ENCODE measurements at regions not wholly inside any gene's neighbourhood (a gene's known extent, or its start where the extent isn't known, plus 50 kb on each side); places are given as distances from the start of the nearest gene placed in this dataset.
A peak's percentile ranks its signal among the peaks of the same experiment; 100 is the strongest.

DNA sequence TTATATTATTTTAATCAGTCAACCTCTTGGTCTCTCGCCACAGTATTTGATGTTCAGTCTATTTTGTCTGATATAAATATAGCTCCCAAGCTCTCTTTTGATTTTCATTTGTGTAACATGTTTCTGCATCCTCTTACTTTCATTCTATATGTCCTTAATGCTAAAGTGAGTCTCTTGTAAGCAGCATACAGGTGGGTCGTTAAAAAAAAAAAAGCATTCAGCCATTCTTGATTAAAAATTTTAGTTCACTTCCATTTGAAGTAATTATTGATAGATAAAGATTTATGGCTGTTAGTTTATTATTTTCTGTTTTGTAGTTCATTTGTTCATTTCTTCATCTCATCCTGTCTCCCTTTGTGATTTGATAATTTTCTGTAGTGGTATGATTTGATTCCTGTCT is 229.1 kb downstream of the GUCY2F start:
- Mint-ChIP-seq H3K9me3 (peaks cover 1% of the 10 kb centered on the region), H3K27me3 (no peaks in the 10 kb centered on the region), H3K27ac (no peak overlapping the region), H3K4me1 (ENCODE audit: low read depth) (no peaks in the 10 kb centered on the region), H3K4me3 (no peak overlapping the region), H3K36me3 (ENCODE audit: low read depth) (no peaks in the 10 kb centered on the region)
- POLR2A ChIA-PET = no interaction called here
- TF ChIP-seq, protein P1, sequence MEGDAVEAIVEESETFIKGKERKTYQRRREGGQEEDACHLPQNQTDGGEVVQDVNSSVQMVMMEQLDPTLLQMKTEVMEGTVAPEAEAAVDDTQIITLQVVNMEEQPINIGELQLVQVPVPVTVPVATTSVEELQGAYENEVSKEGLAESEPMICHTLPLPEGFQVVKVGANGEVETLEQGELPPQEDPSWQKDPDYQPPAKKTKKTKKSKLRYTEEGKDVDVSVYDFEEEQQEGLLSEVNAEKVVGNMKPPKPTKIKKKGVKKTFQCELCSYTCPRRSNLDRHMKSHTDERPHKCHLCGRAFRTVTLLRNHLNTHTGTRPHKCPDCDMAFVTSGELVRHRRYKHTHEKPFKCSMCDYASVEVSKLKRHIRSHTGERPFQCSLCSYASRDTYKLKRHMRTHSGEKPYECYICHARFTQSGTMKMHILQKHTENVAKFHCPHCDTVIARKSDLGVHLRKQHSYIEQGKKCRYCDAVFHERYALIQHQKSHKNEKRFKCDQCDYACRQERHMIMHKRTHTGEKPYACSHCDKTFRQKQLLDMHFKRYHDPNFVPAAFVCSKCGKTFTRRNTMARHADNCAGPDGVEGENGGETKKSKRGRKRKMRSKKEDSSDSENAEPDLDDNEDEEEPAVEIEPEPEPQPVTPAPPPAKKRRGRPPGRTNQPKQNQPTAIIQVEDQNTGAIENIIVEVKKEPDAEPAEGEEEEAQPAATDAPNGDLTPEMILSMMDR (IDR thresholded peaks at IDR 0.05) = no peak
- intact Hi-C loops (cut with micrococcal nuclease) = no loop called here
- ATAC-seq (no peak), DNase-seq (no peak)
- CTCF ChIA-PET = no interaction called here

DNA sequence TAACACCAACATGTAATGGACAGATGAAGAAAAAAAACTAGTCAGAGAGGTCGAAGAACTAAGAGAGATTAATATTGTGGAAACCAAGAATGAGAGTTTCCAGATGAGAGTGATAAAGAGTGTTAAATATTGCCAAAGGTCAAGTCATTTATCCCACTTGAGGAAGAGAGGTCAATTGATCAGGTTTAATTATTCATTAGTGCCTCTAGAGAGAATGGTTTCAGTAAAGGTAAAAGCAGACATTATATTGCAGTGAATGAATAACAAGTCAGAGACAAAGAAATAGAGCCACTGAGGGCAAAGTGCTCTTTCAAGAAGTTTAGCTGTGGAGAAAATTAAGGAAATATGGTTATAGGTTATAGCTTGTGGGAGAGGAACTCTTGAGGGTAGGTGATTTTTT is 263.1 kb downstream of the GUCY2F start:
- CTCF ChIA-PET = no interaction called here
- H3K27ac Mint-ChIP-seq = no peak overlapping the region

DNA sequence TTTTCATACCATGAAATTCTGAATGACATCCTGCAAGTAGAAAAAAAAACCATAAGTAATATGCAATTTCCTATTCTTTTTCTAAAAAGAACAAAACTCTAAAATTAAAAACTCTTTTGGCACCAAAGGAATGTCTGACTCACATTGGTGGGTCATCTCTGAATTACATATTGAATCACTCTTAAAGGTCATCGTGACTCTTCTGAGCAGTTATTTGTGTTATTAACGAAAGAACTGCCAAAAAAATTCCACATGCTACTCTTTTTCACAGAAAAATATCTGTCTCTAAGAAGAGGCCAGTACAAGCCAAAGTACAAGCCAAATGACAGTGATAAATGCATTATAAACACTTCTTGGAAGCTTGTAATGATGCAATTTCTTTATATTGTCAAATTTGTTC is 282.2 kb downstream of the GUCY2F start:
- no peak for ATAC-seq
- Mint-ChIP-seq H3K36me3 (ENCODE audit: low read depth) (no peaks in the 10 kb centered on the region), H3K9me3 (no peaks in the 10 kb centered on the region), H3K4me3 (no peak overlapping the region), H3K4me1 (ENCODE audit: low read depth) (no peaks in the 10 kb centered on the region), H3K27me3 (no peaks in the 10 kb centered on the region), H3K27ac (no peak overlapping the region)
- TF ChIP-seq, protein P1 (IDR thresholded peaks at IDR 0.05) = no peak
- CTCF ChIA-PET = no interaction called here
- DNase-seq = no peak
- POLR2A ChIA-PET = no interaction called here
- intact Hi-C loops (cut with micrococcal nuclease) = no loop called here

More for the DNA sequence above, 263.1 kb downstream of the GUCY2F start:
- Mint-ChIP-seq H3K4me1 (ENCODE audit: low read depth) (no peaks in the 10 kb centered on the region), H3K4me3 (no peak overlapping the region), H3K27me3 (no peaks in the 10 kb centered on the region), H3K9me3 (peaks cover 3% of the 10 kb centered on the region), H3K36me3 (ENCODE audit: low read depth) (no peaks in the 10 kb centered on the region)
- POLR2A ChIA-PET = no interaction called here
- TF ChIP-seq, protein P1 (IDR thresholded peaks at IDR 0.05) = no peak
- DNase-seq = no peak
- intact Hi-C loops (cut with micrococcal nuclease) = no loop called here
- ATAC-seq = no peak

DNA sequence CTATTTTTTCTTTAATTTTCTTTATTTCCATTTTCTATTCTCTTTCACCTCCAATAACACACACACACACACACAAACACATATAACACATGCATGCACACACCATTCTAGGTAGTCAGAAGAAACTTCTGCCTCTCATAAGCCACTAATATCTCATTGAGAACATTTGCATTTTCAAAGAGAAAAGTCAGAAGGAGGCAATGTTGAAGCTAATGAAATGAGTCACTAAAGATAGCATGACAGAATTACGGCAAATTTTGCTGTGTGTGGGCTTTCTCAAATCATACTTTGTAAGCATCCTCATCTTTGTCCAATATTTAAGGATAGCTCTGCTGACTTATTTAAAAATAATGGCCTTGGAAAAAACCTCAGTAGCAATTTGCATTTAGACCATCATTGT is 291.3 kb downstream of the GUCY2F start:
- CTCF ChIA-PET = no interaction called here

DNA sequence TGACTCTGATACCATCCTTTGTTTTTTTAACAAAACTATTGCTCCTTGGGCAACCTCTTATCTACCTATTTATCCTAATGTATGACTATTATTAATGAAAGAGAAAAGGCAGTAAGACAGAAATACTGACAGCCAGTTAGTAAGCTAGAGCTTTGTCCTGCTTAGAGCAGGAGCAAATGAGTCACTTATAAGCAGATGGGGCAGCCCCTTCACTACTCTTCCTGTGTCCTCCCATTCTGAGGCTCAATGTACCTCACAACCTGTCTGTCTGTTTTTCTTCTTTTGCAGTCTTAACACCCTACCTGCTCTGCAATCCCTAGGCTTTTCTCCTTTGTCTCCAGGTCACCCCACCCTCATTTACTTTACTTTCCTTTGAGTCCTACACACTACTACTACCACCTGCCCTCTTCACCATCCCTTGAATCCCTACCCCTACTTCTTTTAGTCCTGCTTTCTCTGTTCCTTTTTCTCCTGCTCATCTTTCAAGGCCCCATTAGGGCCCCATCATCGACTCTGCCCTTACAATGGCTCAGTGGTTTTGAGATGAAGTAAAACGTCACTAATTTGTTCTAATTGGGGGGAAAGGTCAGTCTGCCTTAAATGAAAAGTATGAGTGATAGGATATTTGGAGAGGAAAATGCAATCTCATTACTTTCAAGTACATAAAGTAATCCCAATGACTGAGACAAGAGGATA is 294.3 kb downstream of the GUCY2F start:
- ChIA-PET CTCF (no interaction called here), POLR2A (no interaction called here)
- H3K27ac Mint-ChIP-seq = no peak overlapping the region

More for the DNA sequence above, 291.3 kb downstream of the GUCY2F start:
- POLR2A ChIA-PET = no interaction called here
- Mint-ChIP-seq H3K9me3 (no peaks in the 10 kb centered on the region), H3K36me3 (ENCODE audit: low read depth) (no peaks in the 10 kb centered on the region), H3K27ac (no peak overlapping the region), H3K4me3 (no peak overlapping the region), H3K4me1 (ENCODE audit: low read depth) (no peaks in the 10 kb centered on the region), H3K27me3 (no peaks in the 10 kb centered on the region)
- ATAC-seq (no peak), DNase-seq (no peak)
- intact Hi-C loops (cut with micrococcal nuclease) = no loop called here
- TF ChIP-seq, protein P1 (IDR thresholded peaks at IDR 0.05) = no peak

More for the DNA sequence above, 294.3 kb downstream of the GUCY2F start:
- no peaks in the 10 kb centered on the region for H3K27me3 Mint-ChIP-seq
- H3K4me1 Mint-ChIP-seq (ENCODE audit: low read depth) = no peaks in the 10 kb centered on the region
- intact Hi-C loops (cut with micrococcal nuclease) = no loop called here
- H3K4me3 Mint-ChIP-seq = no peak overlapping the region
- ATAC-seq (peak; percentile 58), DNase-seq (no peak)
- TF ChIP-seq, protein P1 (IDR thresholded peaks at IDR 0.05) = no peak
- no peaks in the 10 kb centered on the region for H3K9me3 Mint-ChIP-seq
- H3K36me3 Mint-ChIP-seq (ENCODE audit: low read depth) = no peaks in the 10 kb centered on the region
